ENCODE measurements at regions not wholly inside any gene's neighbourhood (a gene's known extent, or its start where the extent isn't known, plus 50 kb on each side); places are given as distances from the start of the nearest gene placed in this dataset.

- TF ChIP-seq EZH2 (IDR thresholded peaks at IDR 0.05) (no peak), POLR2AphosphoS5 (IDR thresholded peaks at IDR 0.05; ENCODE audit: borderline replicate concordance, low read depth, low read length) (no peak)
Observed at GRCh38 chr2:56464613-56465012, 280.8 kb downstream of the CCDC85A start.
